Colonic mucosa (tissue), 4 donors: ENCODE measurements at regions not wholly inside any gene's neighbourhood (a gene's known extent, or its start where the extent isn't known, plus 50 kb on each side); places are given as distances from the start of the nearest gene placed in this dataset.

Experiments
- DNase-seq: peaks from one replicate; pipeline ENCODE4 v3.0.0-alpha.2; 2020
- H3K27ac ChIP-seq: fragments of 200-600 bp; one replicate; pipeline ENCODE4 v1.8.0; 2021
- H3K27me3 ChIP-seq: fragments of 200-600 bp; one replicate; pipeline ENCODE4 v1.8.0; 2021
- H3K36me3 ChIP-seq: fragments of 200-600 bp; one replicate; pipeline ENCODE4 v1.8.0; 2021
- H3K4me1 ChIP-seq: fragments of 200-600 bp; one replicate; pipeline ENCODE4 v1.8.0; 2021; ENCODE audit warnings: mild to moderate bottlenecking
- H3K4me3 ChIP-seq: fragments of 200-600 bp; one replicate; pipeline ENCODE4 v1.8.0; 2021
- H3K9ac ChIP-seq, 2 donors: one replicate each; pipeline ENCODE4 v1.7.0; 2013; ENCODE audit warnings: control low read depth in 2 of 2, low read depth in 2 of 2, low read length in 2 of 2
- H3K9me3 ChIP-seq: fragments of 200-600 bp; one replicate; pipeline ENCODE4 v1.8.0; 2021
- CTCF ChIP-seq: fragments of 200-600 bp; IDR thresholded peaks from one replicate; pipeline ENCODE4 v1.8.0; 2022; ENCODE audit warnings: antibody characterized with exemption, mild to moderate bottlenecking
- intact Hi-C: fragments of 100-400 bp; cut with DNase I; formaldehyde crosslinking; loops from one replicate; pipeline ENCODE4 v1.14.1; 2022
- donor health status: healthy.
- donor health status: DM: no; HTN: no; CAD: no.
- donor health status: DM: no; HTN: no; CAD: no.

GRCh38 chr3:46095307-46095706 lies 68.0 kb upstream of the XCR1 start:
- no peaks in the 10 kb centered on the region for H3K4me1 ChIP-seq
- no peaks in the 10 kb centered on the region for H3K9me3 ChIP-seq
- intact Hi-C loops: no loop called here
- TF ChIP-seq CTCF: no peak
- no peak overlapping the region for H3K4me3 ChIP-seq
- no peaks in the 10 kb centered on the region for H3K27me3 ChIP-seq
- no peak overlapping the region for H3K9ac ChIP-seq
- no peaks in the 10 kb centered on the region for H3K36me3 ChIP-seq
- H3K27ac ChIP-seq: no peak overlapping the region
- no peak for DNase-seq

GRCh38 chr3:46094506-46094905 lies 67.2 kb upstream of the XCR1 start:
- no peak for DNase-seq
- TF ChIP-seq CTCF: no peak
- H3K9me3 ChIP-seq: no peaks in the 10 kb centered on the region
- H3K27me3 ChIP-seq: no peaks in the 10 kb centered on the region
- no peak overlapping the region for H3K4me3 ChIP-seq
- no peak overlapping the region for H3K9ac ChIP-seq
- intact Hi-C loops: no loop called here
- no peaks in the 10 kb centered on the region for H3K4me1 ChIP-seq
- no peak overlapping the region for H3K27ac ChIP-seq
- no peaks in the 10 kb centered on the region for H3K36me3 ChIP-seq

- no peak overlapping the region for H3K27ac ChIP-seq
- no peak for DNase-seq
Observed at GRCh38 chr3:46093966-46094365, 66.7 kb upstream of the XCR1 start.

GRCh38 chr3:46093327-46093942 lies 66.2 kb upstream of the XCR1 start:
- no peaks in the 10 kb centered on the region for H3K27me3 ChIP-seq
- intact Hi-C loops: no loop called here
- DNase-seq: no peak
- no peaks in the 10 kb centered on the region for H3K36me3 ChIP-seq
- no peak overlapping the region for H3K9ac ChIP-seq
- H3K4me3 ChIP-seq: no peak overlapping the region
- no peak for TF ChIP-seq CTCF
- H3K27ac ChIP-seq: no peak overlapping the region
- no peaks in the 10 kb centered on the region for H3K9me3 ChIP-seq
- no peaks in the 10 kb centered on the region for H3K4me1 ChIP-seq

More at GRCh38 chr3:46093966-46094365, 66.7 kb upstream of the XCR1 start:
- Histone ChIP-seq H3K4me1 (no peaks in the 10 kb centered on the region), H3K4me3 (no peak overlapping the region), H3K27me3 (no peaks in the 10 kb centered on the region), H3K36me3 (no peaks in the 10 kb centered on the region), H3K9ac (no peak overlapping the region), H3K9me3 (no peaks in the 10 kb centered on the region)
- intact Hi-C loops: no loop called here
- no peak for TF ChIP-seq CTCF

GRCh38 chr3:46092702-46093080 lies 65.4 kb upstream of the XCR1 start:
- no peak overlapping the region for H3K4me3 ChIP-seq
- no peaks in the 10 kb centered on the region for H3K27me3 ChIP-seq
- no peak overlapping the region for H3K27ac ChIP-seq
- intact Hi-C loops: no loop called here
- TF ChIP-seq CTCF: no peak
- no peaks in the 10 kb centered on the region for H3K9me3 ChIP-seq
- H3K9ac ChIP-seq: no peak overlapping the region
- no peak for DNase-seq
- H3K36me3 ChIP-seq: no peaks in the 10 kb centered on the region
- no peaks in the 10 kb centered on the region for H3K4me1 ChIP-seq
